SK-N-SH treated with all-trans-retinoic acid at 6 μM for 48 hours (cell line): ENCODE measurements at regions not wholly inside any gene's neighbourhood (a gene's known extent, or its start where the extent isn't known, plus 50 kb on each side); places are given as distances from the start of the nearest gene placed in this dataset.

Experiments used
- ATAC-seq: fragments of 200-7000 bp; cut with Tn5 transposase; 3 replicates; pipeline ENCODE4 v1.9.1; 2020; ENCODE audit warnings: mild to moderate bottlenecking, moderate library complexity
- ARNTL ChIP-seq: fragments of 450-650 bp; formaldehyde crosslinking; IDR thresholded peaks from 2 replicates; pipeline ENCODE4 v1.5.0; 2020; ENCODE audit warnings: low read depth, mild to moderate bottlenecking, moderate library complexity, borderline replicate concordance
- BACH2 ChIP-seq: fragments of 250-450 bp; sonication (Bioruptor Pico); IDR thresholded peaks from 2 replicates; pipeline ENCODE4 v1.9.0; 2021; ENCODE audit warnings: mild to moderate bottlenecking, borderline replicate concordance
- CREB5 ChIP-seq: fragments of 250-450 bp; sonication (Bioruptor Pico); IDR thresholded peaks from 2 replicates; pipeline ENCODE4 v1.5.1; 2020; ENCODE audit warnings: low read depth, mild to moderate bottlenecking, moderate library complexity
- CSDC2 ChIP-seq: fragments of 250-450 bp; sonication (Bioruptor Pico); IDR thresholded peaks from 2 replicates; pipeline ENCODE4 v1.5.0; 2020; ENCODE audit warnings: mild to moderate bottlenecking, moderate library complexity
- CSRNP3 ChIP-seq: fragments of 250-450 bp; sonication (Bioruptor Pico); IDR thresholded peaks from 2 replicates; pipeline ENCODE4 v1.5.1; 2021; ENCODE audit warnings: mild to moderate bottlenecking, moderate library complexity
- ESRRG ChIP-seq: fragments of 250-450 bp; sonication (Bioruptor Pico); IDR thresholded peaks from 2 replicates; pipeline ENCODE4 v1.6.1; 2021; ENCODE audit warnings: mild to moderate bottlenecking
- GLIS3 ChIP-seq: fragments of 250-450 bp; sonication (Bioruptor Pico); IDR thresholded peaks from 2 replicates; pipeline ENCODE4 v1.5.0; 2020; ENCODE audit warnings: mild to moderate bottlenecking, moderate library complexity
- ISL1 ChIP-seq: fragments of 250-450 bp; sonication (Bioruptor Pico); IDR thresholded peaks from 2 replicates; pipeline ENCODE4 v2.1.2; 2022; ENCODE audit warnings: mild to moderate bottlenecking, moderate library complexity
- OSR1 ChIP-seq: fragments of 250-450 bp; sonication (Bioruptor Pico); IDR thresholded peaks from 2 replicates; pipeline ENCODE4 v1.8.0; 2022; ENCODE audit warnings: moderate library complexity, mild to moderate bottlenecking, inconsistent platforms
- PPARA ChIP-seq: fragments of 250-450 bp; sonication (Bioruptor Pico); IDR thresholded peaks from 2 replicates; pipeline ENCODE4 v1.5.0; 2020; ENCODE audit warnings: mild to moderate bottlenecking, borderline replicate concordance
- RARB ChIP-seq: fragments of 250-450 bp; sonication (Bioruptor Pico); IDR thresholded peaks from 2 replicates; pipeline ENCODE4 v1.8.0; 2021; ENCODE audit warnings: mild to moderate bottlenecking, moderate library complexity
- SNAI2 ChIP-seq: fragments of 250-450 bp; sonication (Bioruptor Pico); IDR thresholded peaks from 2 replicates; pipeline ENCODE4 v1.5.0; 2020; ENCODE audit warnings: mild to moderate bottlenecking, moderate library complexity
- TCF4 ChIP-seq: fragments of 250-450 bp; sonication (Bioruptor Pico); IDR thresholded peaks from 2 replicates; pipeline ENCODE4 v1.8.0; 2021; ENCODE audit warnings: mild to moderate bottlenecking, moderate library complexity, borderline replicate concordance
- TOX ChIP-seq: fragments of 250-450 bp; sonication (Bioruptor Pico); IDR thresholded peaks from 2 replicates; pipeline ENCODE4 v1.8.0; 2021; ENCODE audit warnings: mild to moderate bottlenecking, moderate library complexity, borderline replicate concordance
- TSHZ2 ChIP-seq: fragments of 250-450 bp; sonication (Bioruptor Pico); IDR thresholded peaks from 2 replicates; pipeline ENCODE4 v1.5.0; 2020; ENCODE audit warnings: mild to moderate bottlenecking, moderate library complexity
- ZC3H10 ChIP-seq: fragments of 250-450 bp; sonication (Bioruptor Pico); IDR thresholded peaks from 2 replicates; pipeline ENCODE4 v1.5.1; 2021; ENCODE audit warnings: mild to moderate bottlenecking, moderate library complexity
- ZFP3 ChIP-seq: fragments of 250-450 bp; sonication (Bioruptor Pico); IDR thresholded peaks from 2 replicates; pipeline ENCODE4 v1.5.0; 2020; ENCODE audit warnings: mild to moderate bottlenecking, moderate library complexity
- ZFP30 ChIP-seq: fragments of 450-650 bp; formaldehyde crosslinking; IDR thresholded peaks from 2 replicates; pipeline ENCODE4 v1.5.0; 2022; ENCODE audit warnings: mild to moderate bottlenecking, moderate library complexity
- ZNF565 ChIP-seq: fragments of 450-650 bp; formaldehyde crosslinking; conservative IDR thresholded peaks from 2 replicates; pipeline ENCODE4 v1.5.0; 2020; ENCODE audit warnings: low read depth, mild to moderate bottlenecking, moderate library complexity
- ZNF70 ChIP-seq: fragments of 450-650 bp; formaldehyde crosslinking; IDR thresholded peaks from 2 replicates; pipeline ENCODE4 v1.5.0; 2020; ENCODE audit warnings: mild to moderate bottlenecking, moderate library complexity
- ZNF8 ChIP-seq: fragments of 450-650 bp; formaldehyde crosslinking; IDR thresholded peaks from 2 replicates; pipeline ENCODE4 v1.5.0; 2020; ENCODE audit warnings: mild to moderate bottlenecking, moderate library complexity

DNA sequence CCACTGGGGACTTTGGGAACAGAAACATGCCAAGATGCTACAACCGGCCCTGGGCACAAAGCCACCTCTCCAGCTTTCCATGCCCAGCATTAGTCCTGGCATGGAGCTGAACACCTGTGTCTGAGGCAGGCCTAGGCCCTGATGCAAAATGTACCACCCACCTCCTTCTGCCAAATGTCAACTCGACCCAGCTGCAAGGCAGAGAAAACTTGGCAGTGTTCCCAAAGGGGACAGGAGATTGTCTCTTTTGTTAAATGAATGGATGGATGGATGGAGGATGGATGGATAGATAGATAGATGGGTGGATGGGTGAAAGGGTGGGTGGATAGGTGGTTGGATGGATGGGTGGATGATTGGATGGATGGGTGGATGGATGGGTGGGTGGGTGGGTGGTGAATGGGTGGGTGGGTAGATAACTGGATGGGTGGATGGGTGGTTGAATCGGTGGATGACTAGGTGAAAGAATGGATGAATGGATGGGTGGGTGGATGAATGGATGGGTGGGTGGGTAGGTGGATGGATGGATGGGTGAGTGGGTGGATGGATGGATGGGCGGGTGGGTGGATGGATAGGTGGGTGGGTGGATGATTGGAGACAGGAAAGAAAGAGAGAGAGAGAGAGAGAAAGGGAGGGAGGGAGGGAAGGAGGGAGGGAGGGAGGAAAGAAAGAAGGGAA lies 73.4 kb upstream of the TNRC6C start:
- no peak for ATAC-seq
- TF ChIP-seq ESRRG (no peak), ZNF565 (CRISPR knock-in tag) (no peak), RARB (no peak), TSHZ2 (CRISPR knock-in tag) (no peak), ISL1 (CRISPR knock-in tag) (no peak), ZNF70 (CRISPR knock-in tag) (no peak), BACH2 (CRISPR knock-in tag) (no peak), ZNF8 (no peak), GLIS3 (CRISPR knock-in tag) (no peak), ZFP3 (CRISPR knock-in tag) (no peak), ARNTL (CRISPR knock-in tag) (no peak), ZC3H10 (CRISPR knock-in tag) (no peak), SNAI2 (no peak), TOX (CRISPR knock-in tag) (no peak), CREB5 (no peak), TCF4 (CRISPR knock-in tag) (no peak), PPARA (CRISPR knock-in tag) (no peak)
- TF ChIP-seq, all 23 proteins: peak for 0

- TF ChIP-seq SNAI2 (no peak), TCF4 (CRISPR knock-in tag) (no peak), PPARA (CRISPR knock-in tag) (no peak), GLIS3 (CRISPR knock-in tag) (no peak), TOX (CRISPR knock-in tag) (no peak), ZNF8 (no peak), BACH2 (CRISPR knock-in tag) (no peak), RARB (no peak), ISL1 (CRISPR knock-in tag) (no peak), OSR1 (CRISPR knock-in tag) (no peak), ZFP30 (CRISPR knock-in tag) (no peak), ZC3H10 (CRISPR knock-in tag) (no peak), CSDC2 (CRISPR knock-in tag) (no peak), CREB5 (no peak)
- no peak for ATAC-seq
Measured at GRCh38 chr17:77885678-77886386, 72.7 kb upstream of the TNRC6C start.

DNA sequence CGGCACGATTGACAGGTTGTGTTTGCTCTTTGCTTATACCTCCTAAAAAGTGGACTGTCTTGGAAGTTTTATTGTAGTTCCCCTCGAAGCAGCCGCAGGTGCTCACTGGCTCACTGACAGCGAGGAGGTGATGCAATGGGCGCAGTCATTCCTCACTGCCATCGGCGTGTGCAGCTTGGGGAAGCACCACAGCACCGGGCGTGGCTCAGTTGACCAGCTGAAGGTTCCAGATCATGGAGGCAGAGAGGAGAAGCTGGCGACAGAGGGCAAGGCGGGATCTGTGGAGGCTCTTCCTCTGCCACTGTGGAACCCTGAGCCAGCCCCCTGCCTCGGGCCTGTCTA lies 72.1 kb upstream of the TNRC6C start:
- TF ChIP-seq GLIS3 (CRISPR knock-in tag) (no peak), ZFP3 (CRISPR knock-in tag) (no peak), CSRNP3 (CRISPR knock-in tag) (no peak), BACH2 (CRISPR knock-in tag) (no peak), TCF4 (CRISPR knock-in tag) (no peak), TSHZ2 (CRISPR knock-in tag) (no peak), ZNF565 (CRISPR knock-in tag) (no peak), SNAI2 (no peak), CSDC2 (CRISPR knock-in tag) (no peak), ARNTL (CRISPR knock-in tag) (no peak), ESRRG (no peak), PPARA (CRISPR knock-in tag) (no peak), RARB (no peak)
- TF ChIP-seq, all 23 proteins: peak for 0
- ATAC-seq = no peak
